ENCODE measurements at regions not wholly inside any gene's neighbourhood (a gene's known extent, or its start where the extent isn't known, plus 50 kb on each side); places are given as distances from the start of the nearest gene placed in this dataset.

DNA sequence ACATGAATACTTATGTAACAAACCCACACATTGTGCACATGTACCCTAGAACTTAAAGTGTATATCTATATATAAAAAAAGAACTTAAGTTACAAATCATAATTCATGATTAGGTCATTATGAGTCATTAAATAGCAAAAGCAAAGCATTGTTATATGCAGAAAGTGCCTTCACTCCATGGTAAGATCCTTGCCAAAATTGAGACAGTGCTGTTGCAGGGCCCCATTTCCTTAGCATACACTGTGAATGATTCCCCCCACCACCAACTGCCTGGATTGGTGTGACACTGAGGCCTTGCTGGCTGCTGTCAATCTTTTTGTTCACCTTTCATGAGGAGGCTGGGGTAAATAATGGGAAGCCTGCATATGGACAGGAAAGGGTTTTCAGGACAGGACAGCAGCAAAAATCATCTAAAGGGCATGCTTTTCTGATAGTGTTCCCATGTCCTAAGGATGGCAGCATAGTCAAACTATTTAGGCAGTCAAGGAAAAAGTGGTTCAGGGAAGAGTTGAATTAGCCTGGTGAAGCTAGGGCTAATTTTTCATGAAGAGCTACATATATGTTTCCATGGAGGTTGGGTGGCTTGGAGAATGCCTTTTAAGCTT, 188.2 kb upstream of the ASCC3 start:
- TF ChIP-seq CTCF (conservative IDR thresholded peaks at IDR 0.05; ENCODE audit: low read length) (no peak), EZH2phosphoT487 (IDR thresholded peaks at IDR 0.05; ENCODE audit: borderline replicate concordance) (no peak)

All from Loucy (cell line).